Lower leg skin (tissue), 4 donors: ENCODE measurements at regions not wholly inside any gene's neighbourhood (a gene's known extent, or its start where the extent isn't known, plus 50 kb on each side); places are given as distances from the start of the nearest gene placed in this dataset.

Experiments used
- DNase-seq, 2 donors: peaks; one replicate each; pipeline ENCODE4 v3.0.0-alpha.2; 2019; ENCODE audit warnings: low spot score in 2 of 2
- H3K4me3 ChIP-seq: fragments of 200-600 bp; sonication (generic); 2 replicates; pipeline ENCODE4 v1.5.1; 2017; ENCODE audit warnings: mild to moderate bottlenecking, low read depth; ENCODE audit not compliant: poor library complexity, severe bottlenecking
- CTCF ChIP-seq, 3 donors: fragments of 450-650 bp; IDR thresholded peaks; one replicate each; pipeline ENCODE4 v1.5.1; 2016; ENCODE audit warnings: antibody characterized with exemption in 3 of 3, mild to moderate bottlenecking in 3 of 3, moderate library complexity in 2 of 3
- POLR2A ChIP-seq, 2 donors: fragments of 450-650 bp; IDR thresholded peaks; one replicate each; pipeline ENCODE4 v1.6.1; 2016 to 2017; ENCODE audit warnings: antibody characterized with exemption in 2 of 2, mild to moderate bottlenecking in 1 of 2, moderate library complexity in 1 of 2
- whole genome bisulfite sequencing, 2 donors: methylation state at CpG; one replicate each; pipeline ENCODE4 v1.1.5; 2018; 5-methylcytosine and 5-hydroxymethylcytosine counted together
- intact Hi-C: fragments of 100-400 bp; cut with DNase I; formaldehyde crosslinking; loops from one replicate; pipeline ENCODE4 v1.15.0; 2023; ENCODE audit warnings: low total_unique reads

DNA sequence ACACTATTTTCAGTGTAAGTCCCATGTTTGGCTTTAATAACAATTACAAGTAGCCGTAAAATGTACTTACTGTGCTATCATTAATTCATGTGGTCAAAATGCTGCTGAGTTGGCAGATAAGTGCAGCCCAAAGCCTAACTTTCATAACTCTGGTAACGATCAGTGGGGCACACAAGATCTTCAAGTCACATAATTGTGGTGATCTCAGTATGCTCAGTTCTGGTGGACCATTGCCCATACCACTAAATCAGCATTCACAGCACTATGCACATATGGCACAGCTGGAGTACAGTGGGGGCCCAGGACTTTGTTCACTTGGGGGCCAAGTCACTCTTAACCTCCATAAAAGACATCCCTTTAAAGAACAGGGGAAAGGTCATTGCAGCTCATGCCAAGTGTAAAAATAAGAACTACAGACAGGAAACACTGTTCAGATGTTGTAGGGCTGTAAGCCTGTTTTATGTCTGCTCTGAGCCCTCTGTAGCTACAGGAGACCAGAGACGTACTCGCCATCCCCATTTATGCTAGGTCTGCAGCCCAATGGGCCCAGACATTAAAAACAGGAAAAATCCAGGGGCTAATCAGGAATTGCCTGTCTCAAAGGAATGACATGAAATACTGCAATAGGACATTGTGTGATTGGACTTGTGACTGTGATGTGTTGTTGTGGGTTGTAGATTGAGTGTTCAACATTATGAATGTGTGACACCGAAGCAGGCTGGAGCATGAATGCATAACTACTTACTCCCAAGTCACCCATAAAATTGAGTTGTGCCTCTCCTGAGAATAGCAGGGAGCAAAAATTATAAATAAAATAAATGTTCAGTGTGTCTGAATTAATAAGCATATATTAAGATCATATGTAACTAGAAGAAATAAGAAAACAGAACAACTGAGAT lies 282.5 kb upstream of the EPHA3 start:
- no peak for DNase-seq
- intact Hi-C loops = no loop called here
- WGBS, 2 donors = 69 to 73% methylated on average over 5 of the region's 5 CpGs
- no peak overlapping the region for H3K4me3 ChIP-seq
- TF ChIP-seq CTCF (IDR thresholded peaks at IDR 0.05) (no peak), POLR2A (IDR thresholded peaks at IDR 0.05) (no peak)

- no peak for TF ChIP-seq POLR2A (IDR thresholded peaks at IDR 0.05)
- no peak for TF ChIP-seq CTCF (IDR thresholded peaks at IDR 0.05)
- H3K4me3 ChIP-seq = no peak overlapping the region
- intact Hi-C loops = no loop called here
- WGBS, 2 donors = 33 to 40% methylated on average over 2 of the region's 2 CpGs
- no peak for DNase-seq
Measured at GRCh38 chr3:88828466-88828865, 279.0 kb upstream of the EPHA3 start.

DNA sequence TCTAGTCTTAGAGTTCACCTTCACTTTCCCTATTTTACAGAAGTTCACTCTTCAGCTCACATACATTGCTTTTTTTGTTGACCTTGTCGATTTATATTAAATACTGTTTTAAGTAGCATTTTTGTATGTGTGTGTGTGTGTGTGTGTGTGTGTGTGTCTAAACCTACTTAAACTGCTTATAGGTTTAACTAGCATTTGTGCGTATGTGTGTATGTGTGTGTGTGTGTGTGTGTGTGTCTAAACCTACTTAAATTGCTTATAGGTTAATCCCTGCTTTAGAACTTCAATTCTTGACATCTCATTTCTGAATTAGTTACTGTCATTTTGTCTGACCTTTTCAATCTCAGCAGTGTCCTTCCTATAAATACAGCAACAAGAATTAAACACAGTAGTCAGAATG lies 254.8 kb upstream of the EPHA3 start:
- H3K4me3 ChIP-seq = no peak overlapping the region
- 78 to 87% methylated on average over 2 of the region's 2 CpGs for WGBS, 2 donors
- TF ChIP-seq POLR2A (IDR thresholded peaks at IDR 0.05) = no peak
- TF ChIP-seq CTCF (IDR thresholded peaks at IDR 0.05) = no peak
- DNase-seq = no peak
- intact Hi-C loops = no loop called here

GRCh38 chr3:88863196-88863595 lies 244.2 kb upstream of the EPHA3 start:
- DNase-seq = no peak
- intact Hi-C loops = no loop called here

GRCh38 chr3:88876724-88877123 lies 230.7 kb upstream of the EPHA3 start:
- 52 to 55% methylated on average over 4 of the region's 4 CpGs for WGBS, 2 donors
- intact Hi-C loops = no loop called here
- TF ChIP-seq POLR2A (IDR thresholded peaks at IDR 0.05) = no peak
- TF ChIP-seq CTCF (IDR thresholded peaks at IDR 0.05) = no peak
- no peak overlapping the region for H3K4me3 ChIP-seq
- no peak for DNase-seq

More at GRCh38 chr3:88863196-88863595, 244.2 kb upstream of the EPHA3 start:
- TF ChIP-seq POLR2A (IDR thresholded peaks at IDR 0.05) (no peak), CTCF (IDR thresholded peaks at IDR 0.05) (no peak)
- no peak overlapping the region for H3K4me3 ChIP-seq
- WGBS, 2 donors = 64 to 67% methylated on average over 3 of the region's 3 CpGs
